B cell (primary cell): ENCODE measurements at regions not wholly inside any gene's neighbourhood (a gene's known extent, or its start where the extent isn't known, plus 50 kb on each side); places are given as distances from the start of the nearest gene placed in this dataset.
A peak's percentile ranks its signal among the peaks of the same experiment; 100 is the strongest.

Experiments used
- ATAC-seq: fragments of 200-7000 bp; cut with Tn5 transposase; one replicate; pipeline ENCODE4 v1.10.0; 2021; ENCODE audit warnings: low read depth, mild to moderate bottlenecking, moderate number of reproducible peaks, moderate library complexity
- CTCF ChIA-PET: fragments of 350-600 bp; sonication (Branson Sonifier 250); formaldehyde crosslinking; loops from one replicate; lab custom pipeline; 2021; ENCODE audit warnings: antibody characterized with exemption, inconsistent platforms; lab: Charles Lee
- POLR2A ChIA-PET: fragments of 350-600 bp; sonication (Branson Sonifier 250); formaldehyde crosslinking; loops from one replicate; lab custom pipeline; 2021; ENCODE audit warnings: antibody characterized with exemption; lab: Charles Lee
- DNase-seq: peaks from one replicate; pipeline ENCODE4 v3.0.0; 2013
- H2AFZ ChIP-seq: 2 replicates; pipeline ENCODE4 v1.6.1; 2012; ENCODE audit warnings: mild to moderate bottlenecking, low read depth, low read length; ENCODE audit not compliant: insufficient read depth, poor library complexity, severe bottlenecking
- H3K27ac ChIP-seq, 2 donors: 1 replicate in 1 of 2; 2 replicates in 1 of 2; pipeline ENCODE4 v1.5.1; 2012 to 2013; ENCODE audit warnings: low read length in 2 of 2, mild to moderate bottlenecking in 2 of 2, moderate library complexity in 1 of 2
- H3K27me3 ChIP-seq, 4 experiments: fragments of 200-600 bp in 1 of 4; sonication (generic) in 1 of 4; replicated peaks in 1 of 4; 1 replicate in 2 of 4; 2 replicates in 2 of 4; pipeline versions ENCODE4 v1.6.1 to v1.7.0; 2013 to 2016; ENCODE audit warnings: low read length in 3 of 4, mild to moderate bottlenecking in 2 of 4, mixed read lengths in 1 of 4, moderate library complexity in 1 of 4; ENCODE audit not compliant: insufficient read depth in 4 of 4, control insufficient read depth in 3 of 4; ENCODE audit errors: control extremely low read depth in 1 of 4
- H3K36me3 ChIP-seq, 2 experiments: replicated peaks in 1 of 2; 1 replicate in 1 of 2; 2 replicates in 1 of 2; pipeline versions ENCODE4 v1.6.1 to v1.7.1; 2013; ENCODE audit warnings: low read length in 1 of 2; ENCODE audit not compliant: insufficient read depth in 2 of 2, control insufficient read depth in 1 of 2; ENCODE audit errors: control extremely low read depth in 1 of 2, extremely low read depth in 1 of 2
- H3K4me1 ChIP-seq, 2 donors: fragments of 200-600 bp in 1 of 2; sonication (generic) in 1 of 2; 1 replicate in 1 of 2; 2 replicates in 1 of 2; pipeline versions ENCODE4 v1.5.1 to v1.6.1; 2013 to 2017; ENCODE audit warnings: low read length in 2 of 2; ENCODE audit not compliant: control insufficient read depth in 2 of 2, insufficient read depth in 2 of 2
- H3K4me2 ChIP-seq: replicated peaks from 2 replicates; pipeline ENCODE3; 2012; ENCODE audit warnings: mild to moderate bottlenecking, low read depth, low read length; ENCODE audit not compliant: poor library complexity, severe bottlenecking
- H3K4me3 ChIP-seq, 5 experiments: fragments of 200-600 bp in 1 of 5; sonication (generic) in 1 of 5; 1 replicate in 3 of 5; 2 replicates in 2 of 5; pipeline versions ENCODE4 v1.5.1 to v1.7.0; 2011 to 2016; ENCODE audit warnings: low read length in 4 of 5, mild to moderate bottlenecking in 4 of 5, low read depth in 2 of 5, control low read depth in 1 of 5, moderate library complexity in 1 of 5; ENCODE audit not compliant: insufficient read depth in 1 of 5; ENCODE audit errors: control extremely low read depth in 1 of 5, extremely low read depth in 1 of 5
- H3K79me2 ChIP-seq: fragments of 200-600 bp; sonication (generic); one replicate; pipeline ENCODE4 v1.6.0; 2016; ENCODE audit warnings: low read length; ENCODE audit not compliant: control insufficient read depth, insufficient read depth
- H3K9ac ChIP-seq: fragments of 200-600 bp; sonication (generic); 2 replicates; pipeline ENCODE4 v1.6.1; 2017; ENCODE audit warnings: mild to moderate bottlenecking, low read length, moderate library complexity
- H3K9me3 ChIP-seq, 3 donors: one replicate each; pipeline versions ENCODE4 v1.6.1 to v1.7.1; 2013; ENCODE audit warnings: low read length in 2 of 3; ENCODE audit not compliant: control insufficient read depth in 2 of 3, insufficient read depth in 1 of 3; ENCODE audit errors: control extremely low read depth in 1 of 3
- H4K20me1 ChIP-seq: 2 replicates; pipeline ENCODE4 v1.6.0; 2012; ENCODE audit warnings: mild to moderate bottlenecking, low read length; ENCODE audit not compliant: insufficient read depth, control insufficient read depth, poor library complexity, severe bottlenecking
- H3K27ac Mint-ChIP-seq: one replicate; pipeline ENCODE4 v1.8.0; 2021; ENCODE audit warnings: mixed read lengths
- H3K27me3 Mint-ChIP-seq: one replicate; pipeline ENCODE4 v1.8.0; 2021; ENCODE audit warnings: mixed read lengths
- H3K4me1 Mint-ChIP-seq: one replicate; pipeline ENCODE4 v1.8.0; 2021; ENCODE audit warnings: mixed read lengths
- H3K4me3 Mint-ChIP-seq: one replicate; pipeline ENCODE4 v1.8.0; 2021; ENCODE audit warnings: mixed read lengths
- H3K9me3 Mint-ChIP-seq: one replicate; pipeline ENCODE4 v1.8.0; 2022; ENCODE audit warnings: mixed read lengths; ENCODE audit not compliant: insufficient read depth
- CTCF ChIP-seq: fragments of 200-600 bp; IDR thresholded peaks from one replicate; pipeline ENCODE4 v1.8.0; 2022; ENCODE audit warnings: antibody characterized with exemption, mild to moderate bottlenecking
- EZH2 ChIP-seq: IDR thresholded peaks from 2 replicates; pipeline ENCODE4 v1.6.1; 2012; ENCODE audit warnings: borderline replicate concordance, low read depth, mild to moderate bottlenecking, moderate library complexity, low read length; ENCODE audit not compliant: insufficient read depth, poor library complexity, severe bottlenecking
- WGBS: methylation state at CpG from one replicate; pipeline ENCODE4 v1.1.5; 2013; ENCODE audit warnings: missing lambda C conversion rate; ENCODE audit not compliant: insufficient coverage; 5-methylcytosine and 5-hydroxymethylcytosine counted together
- intact Hi-C: fragments of 100-400 bp; cut with micrococcal nuclease; formaldehyde crosslinking; loops from one replicate; pipeline ENCODE4 v1.10.0; 2022

GRCh38 chr5:39702928-39703327, 278.1 kb upstream of the DAB2 start:
- Histone ChIP-seq H3K4me1 (no peaks in the 10 kb centered on the region), H3K9me3 (no peaks in the 10 kb centered on the region), H3K4me3 (no peak overlapping the region), H3K27ac (no peak overlapping the region), H3K36me3 (no peaks in the 10 kb centered on the region), H3K9ac (no peak overlapping the region), H3K27me3 (peaks cover 0 to 4% (median 0%) of the 10 kb centered on the region in 4 experiments), H3K4me2 (no peak overlapping the region), H4K20me1 (no peaks in the 10 kb centered on the region), H3K79me2 (no peaks in the 10 kb centered on the region), H2AFZ (no peak overlapping the region)
- ChIA-PET POLR2A (no interaction called here), CTCF (no interaction called here)
- no peaks in the 10 kb centered on the region for H3K4me1 Mint-ChIP-seq
- WGBS, result no CpG with 5 or more reads among the region's 3 CpGs
- H3K4me3 Mint-ChIP-seq, result no peak overlapping the region
- intact Hi-C loops, result no loop called here
- no peak for ATAC-seq
- TF ChIP-seq EZH2, result no peak
- TF ChIP-seq CTCF, result no peak
- no peaks in the 10 kb centered on the region for H3K9me3 Mint-ChIP-seq
- no peak for DNase-seq
- no peak overlapping the region for H3K27ac Mint-ChIP-seq
- peaks cover 3% of the 10 kb centered on the region for H3K27me3 Mint-ChIP-seq

- DNase-seq (peak; percentile 5), ATAC-seq (no peak)
- WGBS, result no CpG with 5 or more reads among the region's 1 CpG
- no peak overlapping the region for H3K4me3 Mint-ChIP-seq
- no peak overlapping the region for H3K9ac ChIP-seq
- TF ChIP-seq CTCF (no peak), EZH2 (no peak)
- POLR2A ChIA-PET, result no interaction called here
- no peaks in the 10 kb centered on the region for H4K20me1 ChIP-seq
- no peaks in the 10 kb centered on the region for H3K36me3 ChIP-seq
- peaks cover 0 to 4% (median 0%) of the 10 kb centered on the region in 4 experiments for H3K27me3 ChIP-seq
- H3K27me3 Mint-ChIP-seq, result no peaks in the 10 kb centered on the region
- no peak overlapping the region for H3K4me2 ChIP-seq
- no peaks in the 10 kb centered on the region for H3K4me1 ChIP-seq
- H3K27ac Mint-ChIP-seq, result no peak overlapping the region
- no peak overlapping the region for H3K27ac ChIP-seq
- no peak overlapping the region for H3K4me3 ChIP-seq
- no peaks in the 10 kb centered on the region for H3K79me2 ChIP-seq
- no peaks in the 10 kb centered on the region for H3K4me1 Mint-ChIP-seq
- CTCF ChIA-PET, result no interaction called here
- no peaks in the 10 kb centered on the region for H3K9me3 Mint-ChIP-seq
- intact Hi-C loops, result no loop called here
- H3K9me3 ChIP-seq, result no peaks in the 10 kb centered on the region
- no peak overlapping the region for H2AFZ ChIP-seq
These were observed 275.7 kb upstream of the DAB2 start for GRCh38 chr5:39700523-39700922.
